GM18498 (cell line): ENCODE measurements at regions not wholly inside any gene's neighbourhood (a gene's known extent, or its start where the extent isn't known, plus 50 kb on each side); places are given as distances from the start of the nearest gene placed in this dataset.

Source experiments
- ATAC-seq: cut with Tn5 transposase; IDR thresholded peaks from one replicate; pipeline ENCODE4 v1.9.1; 2021; ENCODE audit warnings: mild to moderate bottlenecking, moderate library complexity; ENCODE audit not compliant: unreplicated experiment

DNA sequence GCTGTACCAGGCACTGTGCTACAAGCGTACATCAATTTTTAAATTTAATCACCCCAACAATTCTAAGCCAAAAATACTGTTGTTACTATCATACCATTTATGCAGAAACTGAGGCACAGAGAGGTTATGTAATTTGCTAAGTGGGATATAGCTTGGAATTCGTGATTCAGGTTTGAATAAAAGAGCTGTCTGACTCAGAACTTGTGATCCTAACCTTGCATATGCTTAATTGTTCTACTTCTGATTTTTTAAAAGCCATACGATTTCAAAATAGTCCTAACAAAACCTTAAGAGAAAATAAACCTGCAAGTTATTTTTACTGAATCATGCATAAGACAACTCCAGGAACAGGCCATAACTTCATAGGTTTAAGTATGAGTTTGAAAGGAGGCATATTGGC is 498.0 kb upstream of the CFAP20DC start:
- no peak for ATAC-seq

DNA sequence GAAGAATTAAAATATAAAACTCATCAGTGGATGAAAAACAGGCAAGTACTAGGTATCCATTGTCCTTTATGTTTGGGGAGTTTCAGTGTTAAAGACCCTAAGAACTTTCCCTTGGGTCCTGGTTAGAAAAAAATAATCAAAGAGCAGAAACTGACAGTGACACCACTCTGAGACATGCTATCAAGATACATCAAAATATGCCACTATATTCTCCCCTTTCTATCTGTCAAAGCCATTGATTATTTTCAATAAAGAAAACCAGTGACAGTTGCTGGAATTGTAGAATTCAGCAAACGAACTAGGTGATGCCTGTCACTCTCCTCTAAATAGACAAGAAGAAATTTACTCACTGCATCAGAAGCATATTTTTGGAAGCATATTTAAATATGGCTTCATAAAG is 496.7 kb upstream of the CFAP20DC start:
- no peak for ATAC-seq

DNA sequence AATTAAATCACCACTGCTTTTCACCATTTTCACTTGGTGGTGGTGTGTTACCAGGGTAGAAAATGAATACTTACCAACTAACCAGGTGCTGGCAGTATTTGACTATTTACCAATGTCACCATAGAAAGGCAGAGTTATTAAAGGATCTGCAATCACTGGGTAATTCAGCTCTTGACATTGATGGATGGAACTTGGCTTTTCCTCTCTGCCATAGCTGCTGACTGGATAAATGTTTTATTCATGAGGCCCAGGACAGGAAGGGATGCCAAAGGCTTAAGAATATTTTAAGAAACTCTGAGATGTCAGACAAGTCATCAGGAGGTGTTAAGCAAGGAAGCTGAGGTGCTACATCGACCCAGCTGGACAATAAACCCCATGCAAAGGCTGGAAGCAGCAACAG is 495.5 kb upstream of the CFAP20DC start:
- no peak for ATAC-seq

DNA sequence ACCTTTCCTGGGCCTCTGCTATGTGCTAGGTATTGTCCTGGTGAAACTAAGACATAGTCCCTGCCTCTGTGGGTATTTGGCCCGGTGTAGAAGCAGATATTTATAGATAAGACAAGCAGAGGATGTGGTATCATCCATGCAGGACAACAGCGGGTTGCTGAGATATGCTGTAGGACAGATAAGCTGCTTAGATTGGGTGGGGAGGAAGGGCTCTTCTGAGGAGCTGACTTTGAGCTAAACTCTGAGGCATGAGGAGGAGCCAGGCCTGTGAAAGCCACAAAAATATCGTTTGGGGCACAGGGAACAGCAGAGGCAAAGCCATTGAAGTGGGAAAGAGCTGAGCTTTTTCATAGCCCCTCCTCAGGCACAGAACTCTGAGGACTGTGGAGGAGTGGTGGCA is 492.5 kb upstream of the CFAP20DC start:
- no peak for ATAC-seq

DNA sequence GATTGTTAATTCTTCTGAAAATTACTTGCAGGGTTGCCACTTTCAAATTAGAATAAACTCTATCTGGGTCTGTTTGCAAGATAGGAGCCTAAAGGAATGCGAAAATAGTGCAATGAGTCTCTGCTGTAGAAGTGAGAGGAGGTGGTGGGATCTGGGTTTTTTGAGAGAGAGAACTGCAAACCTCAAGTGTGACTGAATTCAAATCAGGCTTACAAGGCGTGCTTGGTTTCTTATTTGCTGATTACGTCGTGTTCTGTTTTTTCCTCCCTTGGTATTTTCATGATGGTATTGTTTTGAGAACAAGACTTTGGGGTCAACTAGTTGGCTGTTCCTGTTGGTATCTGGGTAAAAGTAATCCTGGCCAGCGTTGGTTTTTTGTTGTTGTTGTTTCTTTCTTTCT is 490.9 kb upstream of the CFAP20DC start:
- ATAC-seq, result peak; percentile 98

DNA sequence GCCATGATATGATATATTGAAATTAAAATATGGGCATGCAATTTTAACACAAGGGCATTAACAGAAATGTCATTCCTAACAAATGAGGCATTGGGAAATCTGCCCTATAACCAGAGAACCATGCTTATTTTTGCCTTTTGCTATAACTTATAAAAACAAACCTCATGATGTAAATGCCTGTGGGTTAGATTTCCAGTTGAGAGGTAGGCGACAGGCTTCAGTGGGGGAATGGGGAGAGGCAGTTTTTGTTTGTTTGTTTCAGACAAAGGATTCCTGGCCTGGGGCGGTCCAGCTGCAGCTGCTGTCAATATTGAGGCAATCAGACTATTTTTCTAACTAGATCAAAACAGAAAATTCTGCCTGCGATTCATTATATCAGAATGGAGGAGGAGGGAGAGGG is 490.4 kb upstream of the CFAP20DC start:
- no peak for ATAC-seq

DNA sequence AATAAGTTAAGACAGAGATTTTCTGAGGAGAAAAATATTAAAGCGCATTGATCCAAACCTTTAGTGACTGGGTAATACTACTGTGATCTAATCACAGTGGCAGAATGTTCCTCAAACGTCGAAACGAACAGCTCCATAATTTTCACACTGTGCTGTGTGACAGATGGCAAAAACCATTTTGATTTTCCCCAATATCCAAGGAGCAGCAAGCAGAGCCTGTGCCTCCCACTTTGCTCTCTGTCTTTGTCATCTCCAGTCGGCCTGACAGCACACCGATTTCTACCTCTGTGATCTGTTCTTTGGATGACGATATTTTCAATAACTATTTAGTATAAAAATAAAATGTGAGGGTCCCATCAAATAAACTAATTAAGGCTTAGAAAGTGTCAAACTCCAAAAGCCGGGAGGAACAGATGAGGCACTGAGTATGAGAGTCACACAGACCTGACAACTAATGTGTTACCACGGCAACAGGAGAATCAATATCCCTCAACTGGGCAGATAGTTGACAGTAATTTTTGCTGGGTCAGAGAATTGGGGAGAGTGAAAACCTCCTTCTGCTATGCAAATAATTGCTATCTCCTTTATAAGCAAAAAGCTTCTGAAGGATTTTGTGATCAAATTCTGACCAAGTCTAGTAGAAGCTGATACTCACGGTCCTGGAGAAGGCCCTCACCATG is 489.1 kb upstream of the CFAP20DC start:
- ATAC-seq, result no peak

DNA sequence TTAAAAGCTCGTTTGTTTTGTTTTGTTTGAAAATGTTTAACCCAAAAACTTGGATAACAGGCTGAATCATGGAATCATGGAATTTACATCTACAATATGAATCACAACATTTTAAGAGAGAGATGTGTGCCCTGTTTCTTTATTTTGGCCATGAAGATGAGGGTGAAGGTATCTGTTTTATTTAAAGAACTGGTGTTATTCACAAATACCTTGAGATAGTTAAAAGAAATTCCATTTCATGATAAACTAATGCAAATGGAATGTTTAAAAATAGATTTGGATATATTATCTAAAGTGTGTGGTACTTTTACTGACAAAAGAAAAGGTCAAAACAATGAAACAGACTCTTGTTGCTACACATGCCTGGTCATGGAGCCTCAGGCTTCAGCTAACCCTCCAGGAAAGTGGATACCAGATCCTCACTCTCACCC is 486.0 kb upstream of the CFAP20DC start:
- ATAC-seq, result no peak

DNA sequence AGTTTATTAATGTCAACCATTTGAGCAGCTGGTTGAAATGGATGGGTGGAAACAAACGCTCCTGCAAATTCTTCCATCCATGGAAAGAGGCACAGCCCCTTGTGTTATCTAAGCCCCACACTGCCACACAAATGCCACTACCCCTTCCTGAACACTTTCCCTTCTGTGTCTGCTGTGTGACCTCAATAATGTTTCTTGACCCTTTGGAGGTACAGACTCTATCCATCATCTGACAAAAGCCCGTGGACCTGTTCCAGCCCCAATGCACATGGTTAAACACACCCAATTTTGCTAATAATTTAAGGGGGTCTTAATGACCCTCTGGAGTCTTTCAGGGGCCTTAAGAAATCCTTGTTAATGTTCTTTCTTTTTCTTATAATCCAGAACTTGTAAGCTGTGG is 482.2 kb upstream of the CFAP20DC start:
- ATAC-seq, result no peak

DNA sequence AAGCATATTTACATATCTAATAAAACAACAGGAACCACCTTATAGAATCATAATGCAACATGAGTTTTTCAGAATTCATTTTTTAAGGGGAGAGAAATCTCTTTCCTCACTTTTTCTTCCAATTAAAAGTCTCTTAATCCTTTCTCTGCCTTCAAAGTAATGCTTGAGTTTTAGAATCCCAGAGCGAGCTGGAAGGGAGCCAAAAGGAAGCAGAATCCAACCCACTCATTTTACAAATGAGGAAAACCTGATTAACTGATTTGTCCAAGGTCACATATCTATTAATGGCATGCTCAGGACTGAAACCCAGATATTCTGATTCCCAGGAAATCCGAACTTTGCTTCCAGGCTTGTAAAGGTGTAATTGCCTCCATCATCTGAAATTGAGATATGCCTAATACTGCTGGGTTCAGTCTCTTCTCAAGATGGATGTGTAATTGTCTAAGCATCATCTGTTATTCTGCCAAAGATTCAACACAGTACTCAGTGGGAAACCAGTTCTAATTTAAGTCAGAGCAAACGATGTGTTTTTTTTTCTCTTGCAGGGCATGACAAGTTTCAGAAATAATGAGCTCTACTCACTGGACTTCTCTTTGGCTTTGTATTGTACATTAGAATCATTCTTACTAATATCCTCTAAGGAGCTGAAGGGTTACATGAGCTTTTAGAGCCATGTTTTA is 481.4 kb upstream of the CFAP20DC start:
- ATAC-seq, result no peak

DNA sequence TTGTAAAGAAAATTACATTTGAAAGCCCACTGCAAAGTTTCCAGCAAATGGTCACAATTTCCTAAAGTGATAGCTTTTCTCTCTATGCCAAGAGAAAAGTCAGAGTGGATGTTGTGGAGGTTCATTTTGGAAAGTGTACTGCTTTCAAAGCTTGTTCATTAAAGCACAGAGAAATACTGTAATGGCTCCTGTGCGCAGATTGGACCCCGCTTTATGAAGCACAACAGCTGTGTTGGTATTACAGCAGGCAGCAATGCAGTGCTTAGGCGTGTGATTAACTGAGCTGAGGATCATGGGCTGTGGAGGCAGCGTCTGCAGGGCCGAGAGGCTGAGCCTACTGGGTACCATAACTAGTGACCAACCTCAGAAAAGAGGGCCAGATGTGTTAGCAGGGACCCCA is 478.4 kb upstream of the CFAP20DC start:
- no peak for ATAC-seq

DNA sequence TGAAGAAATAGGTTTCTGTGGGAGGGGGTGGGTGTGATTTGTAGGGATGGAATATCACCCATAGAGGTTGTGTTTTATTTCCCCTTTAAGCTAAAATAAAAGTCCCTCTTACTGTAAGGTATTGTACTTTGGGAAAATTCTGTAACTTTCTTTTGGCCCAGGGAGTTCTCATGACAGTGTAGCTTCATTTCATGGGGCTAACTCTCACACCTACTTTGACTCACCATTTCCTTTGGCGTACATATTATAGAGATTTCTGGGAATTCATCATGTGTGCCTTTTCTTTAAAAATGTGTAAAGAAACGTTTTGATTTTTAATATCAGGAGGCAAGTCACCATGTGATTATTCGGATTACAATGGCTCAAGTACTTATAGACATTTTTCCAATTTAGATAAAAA is 477.7 kb upstream of the CFAP20DC start:
- ATAC-seq, result no peak

DNA sequence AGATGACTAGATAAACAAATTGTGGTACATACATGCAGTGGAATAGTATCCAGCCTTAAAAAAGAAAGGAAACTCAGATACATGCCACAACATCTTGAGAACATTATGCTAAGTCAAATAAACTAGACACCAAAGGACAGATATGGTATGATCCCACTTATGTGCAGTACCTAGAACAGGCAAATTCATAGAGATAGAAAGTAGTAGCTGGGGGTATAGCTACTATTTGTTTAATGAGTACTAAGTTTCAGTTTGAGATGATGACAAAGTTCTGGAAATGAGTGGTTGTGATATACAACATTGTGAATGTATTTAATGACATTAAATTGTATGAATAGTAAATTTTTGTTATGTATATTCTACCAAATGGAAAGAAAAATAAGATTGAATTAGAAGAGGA is 477.2 kb upstream of the CFAP20DC start:
- ATAC-seq, result peak; percentile 44

DNA sequence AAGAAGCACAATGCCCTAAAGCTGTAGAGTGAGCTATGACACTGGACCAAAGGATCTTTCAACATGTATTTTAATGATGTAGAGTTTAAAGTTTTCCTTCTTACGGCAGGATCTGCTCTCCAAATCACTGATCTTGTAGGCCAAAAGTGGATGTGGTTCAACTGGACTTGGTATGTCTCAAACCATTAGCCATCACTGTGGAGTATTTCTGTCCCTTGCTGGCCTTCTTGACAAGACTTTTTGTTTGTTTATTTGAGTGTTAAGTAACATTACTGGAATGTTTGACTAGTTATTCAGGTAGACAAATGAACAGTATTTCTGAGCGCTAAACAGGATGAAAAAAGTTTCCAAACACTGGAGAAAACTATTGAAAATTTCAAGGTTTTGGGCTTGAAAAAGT is 472.7 kb upstream of the CFAP20DC start:
- ATAC-seq, result no peak

DNA sequence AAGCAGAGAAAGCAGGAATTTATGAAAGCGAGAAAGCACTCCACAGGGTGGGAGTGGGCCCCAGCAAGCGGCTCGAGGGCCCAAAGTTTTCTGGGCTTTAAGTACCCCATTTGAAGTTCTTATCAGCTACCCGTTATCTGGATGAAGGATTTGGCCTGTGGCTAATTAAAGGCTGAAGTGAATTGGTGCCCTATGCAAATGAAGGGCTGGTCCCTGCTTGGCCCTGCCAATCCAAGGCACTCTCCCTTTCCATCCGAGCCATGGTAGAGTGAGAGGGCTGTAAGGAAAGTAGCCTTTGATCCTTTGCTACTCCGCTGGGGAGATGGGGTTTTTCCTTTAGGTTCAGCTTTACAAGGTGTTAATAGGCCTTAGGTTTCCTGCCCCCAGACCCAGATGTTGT is 469.3 kb upstream of the CFAP20DC start:
- no peak for ATAC-seq

DNA sequence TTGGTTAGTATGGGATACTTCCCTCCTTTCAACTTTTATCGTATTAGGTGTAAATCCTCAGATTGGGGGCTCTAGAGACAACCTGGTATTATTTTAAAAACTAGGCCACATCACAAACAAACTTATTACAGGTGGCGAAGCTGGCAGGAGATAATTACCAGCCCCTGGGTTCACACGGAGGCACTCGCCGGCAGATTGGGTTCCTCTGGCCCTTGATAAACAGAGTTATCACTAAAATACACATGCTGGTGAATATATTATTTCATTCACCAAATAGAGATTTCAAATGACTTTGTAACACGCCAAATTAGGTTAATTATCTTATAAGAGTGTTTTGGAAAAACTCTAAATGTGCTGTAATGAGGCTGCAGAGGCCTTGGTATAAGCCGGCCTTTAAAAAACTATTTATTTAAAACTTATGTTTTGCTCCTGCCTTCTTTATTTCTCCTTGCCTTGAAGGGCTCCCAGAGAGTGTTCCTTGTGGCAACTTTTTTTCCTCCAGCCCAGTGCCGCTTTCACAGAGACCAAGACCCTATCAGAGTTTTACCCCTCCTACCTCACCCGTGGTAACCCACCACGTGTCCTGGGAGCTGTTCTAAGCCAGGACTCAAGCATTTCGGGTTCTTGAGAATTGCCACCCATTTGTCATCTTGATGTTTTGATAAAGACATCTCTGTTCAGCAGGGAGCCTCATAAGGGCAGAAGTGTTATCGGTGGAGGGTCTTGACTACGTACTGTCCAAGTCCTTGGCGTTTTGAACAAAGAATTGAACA is 468.6 kb upstream of the CFAP20DC start:
- no peak for ATAC-seq

DNA sequence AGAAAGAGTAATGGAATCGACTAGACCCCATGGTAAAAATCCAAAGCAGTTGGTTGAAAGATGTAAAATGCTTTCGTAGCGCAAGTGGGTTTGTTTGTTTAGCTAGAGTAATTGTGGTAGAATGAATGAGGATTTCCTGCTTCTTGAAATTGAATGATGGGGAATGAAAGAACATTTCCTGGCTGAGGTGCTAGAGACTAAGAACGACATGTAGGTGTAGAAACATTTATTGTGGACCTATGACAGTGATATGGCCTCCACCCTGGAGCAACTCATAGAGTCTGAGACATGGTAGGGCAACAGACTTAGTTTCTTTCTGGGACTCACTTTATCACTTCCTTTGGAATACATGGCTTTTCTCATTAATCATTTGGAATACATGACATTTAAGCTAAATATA is 467.6 kb upstream of the CFAP20DC start:
- ATAC-seq, result no peak

DNA sequence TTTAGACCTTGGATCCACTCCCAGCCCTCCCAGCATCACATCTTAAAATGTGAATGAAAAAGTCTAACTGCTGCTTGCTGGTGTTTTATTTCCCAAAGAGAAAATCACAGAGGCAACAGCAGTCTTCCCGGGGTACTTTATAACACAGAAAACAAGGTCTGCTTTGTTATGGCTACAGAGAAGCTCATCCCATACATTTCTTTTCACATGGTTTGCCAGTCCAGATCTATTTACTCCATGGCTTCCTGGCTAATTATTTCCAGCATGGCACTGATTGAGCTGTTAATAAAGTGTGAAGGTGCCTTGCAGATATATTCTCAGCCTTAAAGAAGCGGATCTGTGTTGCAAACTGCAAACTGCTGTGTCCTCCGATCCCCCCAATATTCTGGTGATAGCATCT is 466.1 kb upstream of the CFAP20DC start:
- no peak for ATAC-seq

DNA sequence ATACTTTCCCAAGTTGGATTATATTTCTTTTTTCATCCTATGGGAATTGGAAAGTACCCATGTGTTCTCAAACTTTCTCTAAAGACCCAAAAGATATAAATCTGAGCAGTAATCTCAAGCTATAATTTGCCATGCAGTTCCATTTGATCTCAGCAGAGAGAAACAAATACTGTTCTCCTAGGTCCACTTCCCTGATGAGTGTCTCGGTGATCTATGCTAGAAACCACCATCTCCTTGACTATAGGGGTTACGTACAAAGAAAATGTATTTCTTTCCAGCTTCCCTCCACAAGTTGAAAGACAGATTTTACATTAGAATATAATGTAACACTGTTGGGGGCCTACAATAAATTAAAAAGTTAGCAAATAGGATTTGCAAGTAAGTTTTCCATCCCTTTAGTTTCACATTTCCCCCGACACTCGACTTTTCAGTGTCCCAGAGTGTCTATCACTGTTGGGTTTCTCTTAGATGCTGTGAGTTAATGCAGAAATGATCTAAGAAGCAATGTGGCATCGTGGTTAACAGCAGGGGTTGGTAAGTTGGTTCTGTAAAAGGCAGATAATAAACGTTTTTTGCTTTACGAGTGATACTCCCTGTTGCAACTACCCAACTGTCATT is 465.1 kb upstream of the CFAP20DC start:
- ATAC-seq, result no peak

DNA sequence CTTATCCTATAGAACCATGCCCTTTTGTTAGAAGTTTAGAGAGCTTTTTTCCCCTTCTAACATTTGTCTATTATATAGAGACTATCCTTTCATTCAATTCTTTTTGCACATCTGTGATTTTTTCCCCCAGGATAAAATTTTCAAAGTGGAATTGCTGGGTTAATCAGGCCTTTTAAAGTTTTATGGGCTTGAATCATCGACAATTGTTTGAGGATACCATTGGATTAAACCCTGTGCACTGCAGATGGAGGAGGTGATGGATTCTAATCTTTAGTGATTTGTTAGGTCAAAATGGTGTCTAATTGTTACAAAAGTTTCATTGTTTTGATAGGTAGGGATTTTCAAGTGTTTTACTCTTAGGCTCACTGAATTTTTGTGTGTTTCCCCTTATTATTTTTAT is 463.7 kb upstream of the CFAP20DC start:
- ATAC-seq, result no peak

DNA sequence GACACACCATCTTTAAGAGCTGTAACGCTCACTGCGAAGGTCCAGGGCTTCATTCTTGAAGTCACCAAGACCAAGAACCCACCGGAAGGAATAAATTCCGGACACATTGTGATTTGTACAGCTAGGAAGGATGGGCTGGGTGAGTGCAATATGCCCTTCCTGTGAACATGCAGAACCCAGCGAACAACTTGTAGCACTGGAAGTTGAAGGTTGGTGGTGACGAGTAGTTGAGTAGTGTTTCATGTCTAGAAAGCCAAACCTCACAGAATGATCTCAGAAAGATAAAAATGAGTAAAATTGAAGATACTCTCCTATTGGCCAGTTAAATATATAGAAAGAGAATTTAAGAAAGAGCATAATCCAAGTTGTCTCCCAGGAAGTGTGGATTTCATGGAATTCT is 462.2 kb upstream of the CFAP20DC start:
- ATAC-seq, result no peak

DNA sequence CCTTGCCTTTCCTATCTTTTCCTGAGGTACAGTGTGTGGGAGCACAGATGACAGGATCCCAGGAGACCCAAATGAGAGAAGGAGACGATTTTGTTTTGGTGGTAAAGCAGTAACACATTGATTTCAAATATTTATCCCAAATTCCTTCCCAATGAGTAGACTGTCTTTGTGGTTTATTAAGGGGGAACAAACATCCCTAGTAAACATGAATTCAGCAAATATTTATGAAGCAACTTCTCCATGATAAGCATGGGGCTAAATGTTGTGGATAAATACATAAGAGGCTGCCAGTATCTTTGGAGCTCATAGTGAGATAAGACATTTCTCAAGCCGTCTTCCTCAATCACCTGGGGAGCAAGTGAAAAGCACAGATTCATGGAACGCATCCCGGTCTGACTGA is 460.8 kb upstream of the CFAP20DC start:
- ATAC-seq, result no peak
